Neural cell (in vitro differentiated cells): ENCODE measurements at regions not wholly inside any gene's neighbourhood (a gene's known extent, or its start where the extent isn't known, plus 50 kb on each side); places are given as distances from the start of the nearest gene placed in this dataset.

Experiments
- H2AFZ ChIP-seq: fragments of 200-600, 300-800 bp; sonication (generic), shearing (Covaris generic); 2 replicates; pipeline ENCODE4 v1.6.0; 2014; ENCODE audit warnings: low read depth, mild to moderate bottlenecking, antibody characterized with exemption, low read length, moderate library complexity
- H3F3A ChIP-seq: fragments of 200-600 bp; shearing (Covaris generic); 2 replicates; pipeline ENCODE4 v1.6.1; 2016; ENCODE audit warnings: mild to moderate bottlenecking, moderate library complexity, mixed read lengths, antibody characterized with exemption, low read length; ENCODE audit not compliant: insufficient read depth, poor library complexity, severe bottlenecking
- H3K27ac ChIP-seq: fragments of 200-600, 300-800 bp; sonication (generic), shearing (Covaris generic); 2 replicates; pipeline ENCODE4 v1.5.1; 2014; ENCODE audit warnings: mild to moderate bottlenecking, low read length, moderate library complexity
- H3K27me3 ChIP-seq: fragments of 300-800, 200-600 bp; sonication (generic), shearing (Covaris generic); 2 replicates; pipeline ENCODE4 v1.6.0; 2014; ENCODE audit warnings: mild to moderate bottlenecking, low read depth, low read length, moderate library complexity; ENCODE audit not compliant: insufficient read depth
- H3K36me3 ChIP-seq: fragments of 300-800, 200-600 bp; sonication (generic), shearing (Covaris generic); 2 replicates; pipeline ENCODE4 v1.5.1; 2014; ENCODE audit warnings: mild to moderate bottlenecking, antibody characterized with exemption, low read length, moderate library complexity; ENCODE audit not compliant: insufficient read depth
- H3K4me2 ChIP-seq: fragments of 300-800, 200-600 bp; sonication (generic), shearing (Covaris generic); 2 replicates; pipeline ENCODE4 v1.6.0; 2014; ENCODE audit warnings: mild to moderate bottlenecking, low read length
- H3K4me3 ChIP-seq: fragments of 300-800, 200-600 bp; sonication (generic), shearing (Covaris generic); 2 replicates; pipeline ENCODE4 v1.5.1; 2014; ENCODE audit warnings: mild to moderate bottlenecking, low read length, moderate library complexity
- H3K79me2 ChIP-seq: fragments of 200-600 bp; shearing (Covaris generic); replicated peaks from 2 replicates; pipeline ENCODE4 v1.6.0; 2014; ENCODE audit warnings: mild to moderate bottlenecking, low read length, moderate library complexity; ENCODE audit not compliant: insufficient read depth
- H3K9ac ChIP-seq: fragments of 300-800, 200-600 bp; sonication (generic), shearing (Covaris generic); 2 replicates; pipeline ENCODE4 v1.6.1; 2016; ENCODE audit warnings: mild to moderate bottlenecking, low read length, mixed read lengths
- H3K9me2 ChIP-seq: fragments of 200-600 bp; shearing (Covaris generic); 2 replicates; pipeline ENCODE4 v1.6.1; 2016; ENCODE audit warnings: mild to moderate bottlenecking, low read length, mixed read lengths; ENCODE audit not compliant: insufficient read depth
- H3K9me3 ChIP-seq: fragments of 200-600, 300-800 bp; sonication (generic), shearing (Covaris generic); 2 replicates; pipeline ENCODE4 v1.6.1; 2016; ENCODE audit warnings: mild to moderate bottlenecking, mixed run types, low read length, moderate library complexity, mixed read lengths
- H4K20me1 ChIP-seq: fragments of 200-600 bp; shearing (Covaris generic); 2 replicates; pipeline ENCODE4 v1.6.1; 2016; ENCODE audit warnings: mild to moderate bottlenecking, mixed run types; ENCODE audit not compliant: insufficient read depth
- EP300 ChIP-seq: fragments of 450-650 bp; conservative IDR thresholded peaks from 2 replicates; pipeline ENCODE4 v1.6.1; 2014; ENCODE audit warnings: antibody characterized with exemption, mild to moderate bottlenecking, moderate library complexity; ENCODE audit not compliant: poor library complexity, severe bottlenecking
- EZH2 ChIP-seq: fragments of 200-600, 300-800 bp; shearing (Covaris generic), sonication (generic); IDR thresholded peaks from 2 replicates; pipeline ENCODE4 v1.6.1; 2014; ENCODE audit warnings: antibody characterized with exemption, low read length, borderline replicate concordance, mild to moderate bottlenecking; ENCODE audit not compliant: insufficient read depth, poor library complexity, severe bottlenecking
- MXI1 ChIP-seq: fragments of 450-650 bp; conservative IDR thresholded peaks from 2 replicates; pipeline ENCODE4 v1.6.1; 2014; ENCODE audit warnings: antibody characterized with exemption, mild to moderate bottlenecking; ENCODE audit not compliant: poor library complexity, severe bottlenecking
- POLR2AphosphoS5 ChIP-seq: IDR thresholded peaks from 2 replicates; pipeline ENCODE4 v1.6.1; 2012
- RAD21 ChIP-seq: fragments of 450-650 bp; conservative IDR thresholded peaks from 2 replicates; pipeline ENCODE4 v1.6.1; 2014; ENCODE audit warnings: antibody characterized with exemption, mild to moderate bottlenecking, moderate library complexity
- REST ChIP-seq: IDR thresholded peaks from 2 replicates; pipeline ENCODE4 v1.6.1; 2012; ENCODE audit warnings: borderline replicate concordance
- SMC3 ChIP-seq: fragments of 450-650 bp; conservative IDR thresholded peaks from 2 replicates; pipeline ENCODE4 v1.6.1; 2014; ENCODE audit warnings: antibody characterized with exemption, mild to moderate bottlenecking, moderate library complexity; ENCODE audit not compliant: poor library complexity
- TAF1 ChIP-seq: IDR thresholded peaks from 2 replicates; pipeline ENCODE4 v1.6.1; 2012; ENCODE audit warnings: low read depth
- TF ChIP-seq, protein P1 (sequence below): fragments of 450-650 bp; IDR thresholded peaks from 2 replicates; pipeline ENCODE4 v1.5.1; 2014; ENCODE audit warnings: antibody characterized with exemption, mild to moderate bottlenecking, moderate library complexity; ENCODE audit not compliant: poor library complexity, severe bottlenecking

DNA sequence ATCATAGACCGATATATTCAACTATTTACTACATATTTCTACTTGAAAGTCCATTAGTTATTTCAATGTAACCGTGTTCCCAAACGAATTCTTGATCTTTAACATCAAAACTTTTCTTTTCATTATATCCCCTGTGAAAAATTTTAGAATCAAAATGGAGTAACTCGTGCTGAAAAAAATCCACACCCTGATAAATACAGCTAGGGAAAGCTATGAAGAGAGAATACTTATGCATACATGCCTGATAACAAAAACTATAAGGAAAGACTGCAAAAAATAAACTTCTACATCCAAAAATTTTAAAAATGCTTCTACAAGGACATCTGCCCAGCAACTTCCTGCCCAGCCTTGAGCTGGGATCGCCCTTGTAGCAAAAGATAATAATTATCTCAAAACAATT, 2458.3 kb upstream of the PCDH20 start:
- no peaks in the 10 kb centered on the region for H3K9me3 ChIP-seq
- H3K4me3 ChIP-seq, result no peak overlapping the region
- no peaks in the 10 kb centered on the region for H4K20me1 ChIP-seq
- no peaks in the 10 kb centered on the region for H3K36me3 ChIP-seq
- H3K27me3 ChIP-seq, result no peaks in the 10 kb centered on the region
- H3F3A ChIP-seq, result no peaks in the 10 kb centered on the region
- H3K27ac ChIP-seq, result no peak overlapping the region
- no peaks in the 10 kb centered on the region for H3K9me2 ChIP-seq
- H3K79me2 ChIP-seq, result no peaks in the 10 kb centered on the region
- no peak overlapping the region for H2AFZ ChIP-seq
- TF ChIP-seq EP300 (no peak), TAF1 (no peak), SMC3 (no peak), MXI1 (no peak), RAD21 (no peak), POLR2AphosphoS5 (no peak), REST (no peak), EZH2 (no peak)
- TF ChIP-seq, protein P1, sequence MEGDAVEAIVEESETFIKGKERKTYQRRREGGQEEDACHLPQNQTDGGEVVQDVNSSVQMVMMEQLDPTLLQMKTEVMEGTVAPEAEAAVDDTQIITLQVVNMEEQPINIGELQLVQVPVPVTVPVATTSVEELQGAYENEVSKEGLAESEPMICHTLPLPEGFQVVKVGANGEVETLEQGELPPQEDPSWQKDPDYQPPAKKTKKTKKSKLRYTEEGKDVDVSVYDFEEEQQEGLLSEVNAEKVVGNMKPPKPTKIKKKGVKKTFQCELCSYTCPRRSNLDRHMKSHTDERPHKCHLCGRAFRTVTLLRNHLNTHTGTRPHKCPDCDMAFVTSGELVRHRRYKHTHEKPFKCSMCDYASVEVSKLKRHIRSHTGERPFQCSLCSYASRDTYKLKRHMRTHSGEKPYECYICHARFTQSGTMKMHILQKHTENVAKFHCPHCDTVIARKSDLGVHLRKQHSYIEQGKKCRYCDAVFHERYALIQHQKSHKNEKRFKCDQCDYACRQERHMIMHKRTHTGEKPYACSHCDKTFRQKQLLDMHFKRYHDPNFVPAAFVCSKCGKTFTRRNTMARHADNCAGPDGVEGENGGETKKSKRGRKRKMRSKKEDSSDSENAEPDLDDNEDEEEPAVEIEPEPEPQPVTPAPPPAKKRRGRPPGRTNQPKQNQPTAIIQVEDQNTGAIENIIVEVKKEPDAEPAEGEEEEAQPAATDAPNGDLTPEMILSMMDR, result no peak
- no peak overlapping the region for H3K9ac ChIP-seq
- H3K4me2 ChIP-seq, result no peak overlapping the region

GRCh38 chr13:63864171-63864902, 2448.7 kb upstream of the PCDH20 start:
- Histone ChIP-seq H3K4me3 (no peak overlapping the region), H3K36me3 (no peaks in the 10 kb centered on the region), H3K4me2 (no peak overlapping the region), H2AFZ (no peak overlapping the region), H3K9ac (no peak overlapping the region), H3K79me2 (no peaks in the 10 kb centered on the region), H3K9me2 (no peaks in the 10 kb centered on the region), H4K20me1 (no peaks in the 10 kb centered on the region), H3K27ac (no peak overlapping the region), H3F3A (no peaks in the 10 kb centered on the region), H3K27me3 (no peaks in the 10 kb centered on the region), H3K9me3 (no peaks in the 10 kb centered on the region)
- no peak for TF ChIP-seq EZH2
- TF ChIP-seq, protein P1, result no peak
- TF ChIP-seq SMC3, result no peak
- no peak for TF ChIP-seq RAD21
- TF ChIP-seq POLR2AphosphoS5, result no peak
- TF ChIP-seq MXI1, result no peak
- no peak for TF ChIP-seq REST
- TF ChIP-seq TAF1, result no peak
- TF ChIP-seq EP300, result no peak
